Activated naive CD8-positive, alpha-beta T cell treated with anti-CD3 and anti-CD28 coated beads for 36 hours (primary cell): ENCODE measurements at regions not wholly inside any gene's neighbourhood (a gene's known extent, or its start where the extent isn't known, plus 50 kb on each side); places are given as distances from the start of the nearest gene placed in this dataset.

Experiments used
- DNase-seq: peaks from one replicate; pipeline ENCODE4 v3.0.0; 2021
- H3K27ac Mint-ChIP-seq: one replicate; pipeline ENCODE4 v1.8.0; 2022; ENCODE audit warnings: mild to moderate bottlenecking, moderate library complexity, mixed read lengths
- H3K27me3 Mint-ChIP-seq: one replicate; pipeline ENCODE4 v1.8.0; 2022; ENCODE audit warnings: mild to moderate bottlenecking, mixed read lengths
- H3K36me3 Mint-ChIP-seq: one replicate; pipeline ENCODE4 v1.8.0; 2021; ENCODE audit warnings: mild to moderate bottlenecking, mixed read lengths
- H3K4me1 Mint-ChIP-seq: one replicate; pipeline ENCODE4 v1.8.0; 2021; ENCODE audit warnings: mixed read lengths
- H3K4me3 Mint-ChIP-seq: one replicate; pipeline ENCODE4 v1.8.0; 2022; ENCODE audit warnings: mild to moderate bottlenecking, moderate library complexity, mixed read lengths
- H3K9me3 Mint-ChIP-seq: one replicate; pipeline ENCODE4 v1.8.0; 2022; ENCODE audit warnings: mixed read lengths

DNA sequence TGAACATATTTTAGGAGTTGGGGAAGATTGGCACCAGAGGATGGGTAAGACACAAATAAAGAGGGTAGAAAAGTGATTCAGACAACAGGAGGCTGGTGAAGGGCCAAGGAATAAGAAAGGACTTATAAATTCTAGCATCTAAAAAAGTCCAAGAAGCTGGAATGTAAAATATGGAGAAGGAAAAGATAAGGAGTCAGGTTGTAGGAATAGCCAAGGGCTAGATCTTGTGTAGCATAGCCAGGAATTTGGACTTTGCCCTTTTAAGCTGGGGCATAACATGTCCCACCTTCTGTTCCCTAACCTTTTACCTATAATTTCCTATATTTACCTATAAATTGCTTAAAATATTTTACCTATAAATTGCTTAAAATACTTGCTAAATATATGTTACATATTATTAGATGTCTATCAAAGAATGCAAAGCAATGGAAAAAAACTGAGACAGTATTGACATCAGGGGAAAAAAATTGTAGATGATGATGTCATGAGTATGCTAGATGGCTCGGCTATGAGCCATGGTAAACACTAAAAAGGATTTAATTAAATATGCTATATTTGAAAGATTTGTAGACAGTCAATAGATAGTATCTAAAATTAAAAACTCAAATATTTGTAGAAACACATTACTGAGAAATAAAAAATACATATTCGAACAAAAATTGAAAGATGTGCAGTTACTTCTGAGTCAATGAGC is 99.7 kb upstream of the PLEKHG7 start:
- Mint-ChIP-seq H3K27ac (no peak overlapping the region), H3K9me3 (peaks cover 25% of the 10 kb centered on the region), H3K27me3 (no peaks in the 10 kb centered on the region), H3K4me1 (peaks cover 12% of the 10 kb centered on the region), H3K4me3 (no peak overlapping the region), H3K36me3 (peaks cover 18% of the 10 kb centered on the region)
- DNase-seq = no peak

DNA sequence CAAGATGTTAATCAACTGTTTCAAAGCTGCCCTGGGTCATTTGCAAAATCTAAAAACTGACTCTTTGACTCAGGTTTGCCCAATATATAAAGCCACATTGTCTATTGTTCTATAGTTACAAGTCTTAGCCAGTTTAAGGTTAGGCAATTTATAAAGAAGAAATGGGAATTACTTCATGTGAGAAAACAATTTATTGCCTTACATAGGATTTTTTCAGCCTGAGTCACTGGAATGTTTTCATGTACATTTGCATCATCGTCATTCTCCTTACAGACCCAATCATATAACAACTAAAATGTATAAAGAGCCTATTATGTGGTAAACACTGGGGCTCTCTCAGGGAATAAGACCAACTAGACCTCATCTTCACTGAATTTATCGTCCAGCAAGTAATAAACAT is 100.3 kb upstream of the PLEKHG7 start:
- no peak overlapping the region for H3K4me3 Mint-ChIP-seq
- peaks cover 16% of the 10 kb centered on the region for H3K4me1 Mint-ChIP-seq
- no peak for DNase-seq
- H3K27ac Mint-ChIP-seq = no peak overlapping the region
- no peaks in the 10 kb centered on the region for H3K27me3 Mint-ChIP-seq
- peaks cover 18% of the 10 kb centered on the region for H3K36me3 Mint-ChIP-seq
- H3K9me3 Mint-ChIP-seq = peaks cover 25% of the 10 kb centered on the region

DNA sequence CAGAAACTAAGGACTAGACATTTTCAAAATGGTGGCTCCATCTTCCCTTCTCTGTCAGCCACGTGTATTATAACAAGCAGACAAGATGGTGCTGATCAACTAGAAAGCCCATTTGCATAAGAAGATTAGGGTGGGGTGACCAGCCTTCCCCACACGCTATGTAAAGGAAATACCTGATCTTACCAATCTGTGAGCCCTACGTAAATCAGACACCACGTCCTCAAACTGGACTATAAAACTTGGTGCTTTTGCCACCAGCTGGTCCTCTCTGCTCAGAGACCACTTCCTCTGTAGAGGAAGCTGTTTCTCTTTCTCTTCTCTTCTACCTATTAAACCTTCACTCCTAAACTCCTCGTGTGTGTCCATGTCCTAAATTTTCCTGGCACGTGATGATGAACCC is 101.1 kb upstream of the PLEKHG7 start:
- Mint-ChIP-seq H3K27ac (no peak overlapping the region), H3K4me3 (no peak overlapping the region), H3K9me3 (peaks cover 28% of the 10 kb centered on the region), H3K27me3 (no peaks in the 10 kb centered on the region), H3K4me1 (peaks cover 23% of the 10 kb centered on the region), H3K36me3 (peaks cover 18% of the 10 kb centered on the region)
- no peak for DNase-seq

DNA sequence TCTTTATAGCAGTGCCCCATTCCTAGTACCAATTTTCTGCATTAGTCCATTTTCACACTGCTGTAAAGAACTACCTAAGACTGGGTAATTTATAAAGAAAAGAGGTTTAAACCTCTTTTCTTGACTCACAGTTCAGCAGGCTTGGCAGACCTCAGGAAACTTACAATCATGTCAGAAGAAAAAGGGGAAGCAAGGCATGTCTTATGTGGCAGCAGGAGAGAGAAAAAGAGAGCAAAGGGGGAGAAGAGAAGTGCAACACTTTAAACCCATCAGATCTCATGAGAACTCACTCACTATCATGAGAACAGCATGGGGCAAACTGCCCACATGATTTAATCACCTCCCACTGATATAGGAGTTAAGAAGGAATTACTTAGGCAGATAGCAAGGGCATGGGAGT is 101.6 kb upstream of the PLEKHG7 start:
- DNase-seq = no peak
- H3K27ac Mint-ChIP-seq = no peak overlapping the region
- H3K4me1 Mint-ChIP-seq = peaks cover 25% of the 10 kb centered on the region
- peaks cover 18% of the 10 kb centered on the region for H3K36me3 Mint-ChIP-seq
- no peak overlapping the region for H3K4me3 Mint-ChIP-seq
- peaks cover 29% of the 10 kb centered on the region for H3K9me3 Mint-ChIP-seq
- H3K27me3 Mint-ChIP-seq = no peaks in the 10 kb centered on the region

DNA sequence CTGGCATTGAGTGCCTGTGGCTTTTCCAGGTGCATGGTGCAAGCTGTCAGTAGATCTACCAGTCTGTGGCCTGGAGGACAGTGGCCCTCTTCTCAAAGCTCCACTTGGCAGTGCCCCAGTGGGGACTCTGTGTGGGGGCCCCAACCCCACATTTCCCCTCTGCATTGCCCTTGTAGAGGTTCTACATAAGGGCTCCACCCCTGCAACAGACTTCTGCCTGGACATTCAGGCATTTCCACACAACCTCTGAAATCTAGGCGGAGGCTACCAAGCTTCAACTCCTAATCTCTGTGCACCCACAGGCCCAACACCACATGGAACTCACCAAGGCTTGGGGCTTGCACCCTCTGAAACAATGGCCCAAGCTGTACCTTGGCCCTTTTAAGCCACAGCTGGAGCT is 102.7 kb upstream of the PLEKHG7 start:
- Mint-ChIP-seq H3K9me3 (peaks cover 36% of the 10 kb centered on the region), H3K4me1 (peaks cover 32% of the 10 kb centered on the region), H3K27me3 (no peaks in the 10 kb centered on the region), H3K36me3 (peaks cover 24% of the 10 kb centered on the region), H3K4me3 (no peak overlapping the region), H3K27ac (no peak overlapping the region)
- DNase-seq = no peak

DNA sequence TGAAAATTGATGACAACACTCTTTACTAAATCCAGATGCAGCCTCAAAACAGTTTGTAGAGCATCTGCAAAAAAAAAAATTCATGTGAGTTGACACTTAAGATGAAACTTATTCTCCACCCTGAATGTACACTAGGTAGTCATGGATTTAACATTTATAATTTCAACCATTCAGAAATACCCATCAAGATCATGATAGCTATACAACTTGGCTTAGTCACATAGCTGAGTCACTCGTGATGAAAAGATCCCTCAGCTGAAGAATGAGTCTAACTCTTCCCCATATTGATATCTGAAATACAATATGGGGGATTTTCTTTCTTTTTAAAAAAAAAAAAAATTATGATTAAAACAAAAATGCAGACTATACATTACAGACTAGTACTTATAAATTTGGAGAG is 104.8 kb upstream of the PLEKHG7 start:
- peak overlapping the region; percentile 32 for H3K27ac Mint-ChIP-seq
- peaks cover 36% of the 10 kb centered on the region for H3K9me3 Mint-ChIP-seq

DNA sequence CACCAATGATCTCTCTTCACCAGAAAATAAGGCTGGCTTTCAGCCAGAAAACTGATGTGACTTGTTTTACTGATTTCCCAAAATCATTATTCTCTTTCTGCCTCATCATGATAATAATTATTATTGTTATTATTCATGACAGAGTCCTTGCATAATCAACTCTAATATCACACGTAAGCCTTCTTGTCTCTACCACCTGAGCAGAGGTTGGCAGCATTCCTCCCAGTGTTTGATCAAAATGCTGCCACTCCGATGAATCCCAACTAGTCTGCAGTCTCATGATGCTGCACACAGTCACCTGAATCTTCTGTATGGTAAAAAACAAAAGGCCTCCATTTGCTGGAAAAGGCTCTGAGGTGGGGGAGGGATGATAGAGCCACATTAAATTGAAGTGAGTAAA is 105.7 kb upstream of the PLEKHG7 start:
- peaks cover 33% of the 10 kb centered on the region for H3K36me3 Mint-ChIP-seq
- no peak overlapping the region for H3K27ac Mint-ChIP-seq
- no peak overlapping the region for H3K4me3 Mint-ChIP-seq

More for the DNA sequence above, 104.8 kb upstream of the PLEKHG7 start:
- Mint-ChIP-seq H3K27me3 (no peaks in the 10 kb centered on the region), H3K36me3 (peaks cover 30% of the 10 kb centered on the region), H3K4me1 (peaks cover 40% of the 10 kb centered on the region), H3K4me3 (no peak overlapping the region)
- DNase-seq = no peak

DNA sequence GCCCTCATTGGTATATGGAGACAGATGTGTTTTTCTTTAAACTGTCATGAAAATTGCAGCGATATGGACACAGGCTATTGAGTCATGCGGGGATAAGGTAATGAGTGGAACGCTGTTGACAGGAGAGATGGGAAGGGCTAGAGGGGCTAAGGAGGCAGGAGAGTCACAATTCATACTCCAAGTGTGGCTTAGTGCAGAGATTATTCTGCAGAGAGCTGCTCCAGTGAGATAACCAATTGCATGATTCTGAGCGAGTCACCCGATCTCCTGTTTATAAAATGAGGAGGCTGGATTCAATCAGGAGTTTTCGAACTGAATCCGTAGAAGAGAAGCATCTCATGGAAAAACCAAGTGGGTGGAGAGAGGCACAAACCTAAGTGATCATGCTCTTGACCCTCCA is 106.4 kb upstream of the PLEKHG7 start:
- H3K36me3 Mint-ChIP-seq = peaks cover 36% of the 10 kb centered on the region
- no peak overlapping the region for H3K4me3 Mint-ChIP-seq
- peaks cover 41% of the 10 kb centered on the region for H3K9me3 Mint-ChIP-seq
- peaks cover 48% of the 10 kb centered on the region for H3K4me1 Mint-ChIP-seq
- DNase-seq = no peak
- H3K27ac Mint-ChIP-seq = no peak overlapping the region
- H3K27me3 Mint-ChIP-seq = no peaks in the 10 kb centered on the region

More for the DNA sequence above, 105.7 kb upstream of the PLEKHG7 start:
- H3K9me3 Mint-ChIP-seq = peaks cover 39% of the 10 kb centered on the region
- no peak for DNase-seq
- H3K27me3 Mint-ChIP-seq = no peaks in the 10 kb centered on the region
- peaks cover 45% of the 10 kb centered on the region for H3K4me1 Mint-ChIP-seq

DNA sequence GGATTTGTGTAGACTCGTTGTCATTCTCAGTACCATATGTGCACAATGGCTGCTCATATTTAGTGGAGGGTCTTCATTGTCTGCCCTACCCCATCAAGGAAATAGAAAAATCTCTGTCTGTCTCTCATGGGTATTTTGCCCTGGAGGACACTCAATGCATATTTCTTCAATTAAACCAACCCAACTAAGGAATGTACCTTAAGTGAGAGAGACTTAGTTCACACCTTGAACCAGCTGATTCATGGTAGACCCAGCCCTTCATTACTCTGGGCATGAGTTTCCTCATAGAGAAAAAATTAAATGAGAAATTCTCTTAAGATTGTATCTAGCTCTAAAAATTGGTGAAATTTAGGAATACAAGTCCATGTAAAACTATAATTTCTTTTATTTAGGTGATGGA is 107.1 kb upstream of the PLEKHG7 start:
- Mint-ChIP-seq H3K27me3 (no peaks in the 10 kb centered on the region), H3K4me3 (no peak overlapping the region)

DNA sequence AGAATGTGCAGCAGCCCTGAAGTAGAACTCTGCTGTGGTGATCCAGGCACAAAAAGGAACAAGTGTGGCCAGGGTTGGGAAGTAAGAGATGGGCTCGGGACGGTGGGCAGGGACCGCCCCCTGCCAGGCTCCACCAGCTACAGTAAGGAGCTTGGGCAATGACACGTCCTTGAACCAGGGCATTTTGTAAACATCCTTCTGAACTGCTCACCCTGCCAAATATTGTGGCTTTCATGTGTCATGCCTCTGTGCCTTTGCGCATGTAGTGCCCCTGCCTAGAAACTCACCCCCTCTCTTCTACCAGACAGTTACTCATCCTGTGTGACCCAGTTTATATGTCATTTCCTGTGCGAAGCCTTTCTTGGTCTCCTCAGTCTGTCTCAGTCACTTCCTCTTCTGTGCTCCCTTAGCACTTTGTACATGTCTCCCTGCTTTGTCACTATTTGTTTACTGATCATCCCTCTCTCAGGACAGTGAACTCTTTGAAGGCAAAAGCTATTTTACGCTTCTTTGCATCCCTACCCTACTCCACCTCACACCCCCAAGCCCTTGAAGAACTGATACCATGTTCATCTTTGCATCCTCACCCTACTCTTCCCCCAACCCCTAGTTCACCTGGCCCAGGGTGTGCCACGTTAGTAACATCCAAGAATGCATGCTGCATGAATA is 108.9 kb upstream of the PLEKHG7 start:
- H3K4me3 Mint-ChIP-seq = peak overlapping the region; percentile 62
- peak; percentile 65 for DNase-seq
- peaks cover 27% of the 10 kb centered on the region for H3K36me3 Mint-ChIP-seq
- peaks cover 25% of the 10 kb centered on the region for H3K9me3 Mint-ChIP-seq
- H3K27me3 Mint-ChIP-seq = no peaks in the 10 kb centered on the region
- H3K27ac Mint-ChIP-seq = peak overlapping the region; percentile 97
- peaks cover 53% of the 10 kb centered on the region for H3K4me1 Mint-ChIP-seq

More for the DNA sequence above, 107.1 kb upstream of the PLEKHG7 start:
- Mint-ChIP-seq H3K36me3 (peaks cover 33% of the 10 kb centered on the region), H3K9me3 (peaks cover 35% of the 10 kb centered on the region), H3K27ac (peak overlapping the region; percentile 97), H3K4me1 (peaks cover 50% of the 10 kb centered on the region)
- DNase-seq = no peak

DNA sequence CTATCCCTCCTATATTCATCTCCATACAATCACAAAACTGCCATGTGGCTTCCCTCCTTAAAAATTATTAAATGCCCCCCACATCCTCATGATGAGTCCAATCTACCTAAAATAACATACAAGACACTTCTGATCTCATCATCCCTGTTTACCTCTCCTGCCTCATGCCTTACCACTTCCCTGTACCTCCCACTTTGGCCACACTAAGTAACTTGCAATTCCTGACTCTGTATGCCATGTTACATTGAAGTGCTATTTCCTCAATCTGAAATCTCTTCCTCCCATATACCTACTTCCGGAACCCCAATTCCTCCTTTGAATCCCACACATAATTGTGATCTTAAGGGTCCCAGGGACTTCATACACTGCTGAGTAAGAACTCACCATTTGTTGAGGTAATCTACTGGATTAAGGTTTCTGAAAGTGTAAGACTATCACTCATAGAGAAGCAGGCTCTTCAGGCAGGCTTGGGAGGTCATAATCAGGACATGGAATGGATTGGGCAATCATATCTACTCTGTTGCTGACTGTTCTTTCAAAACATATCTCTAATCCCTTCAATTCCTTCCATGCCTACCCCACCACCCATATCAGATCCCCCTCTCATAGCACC is 117.6 kb upstream of the PLEKHG7 start:
- Mint-ChIP-seq H3K27me3 (no peaks in the 10 kb centered on the region), H3K36me3 (peaks cover 2% of the 10 kb centered on the region), H3K4me1 (peaks cover 2% of the 10 kb centered on the region), H3K27ac (no peak overlapping the region), H3K4me3 (no peak overlapping the region), H3K9me3 (peaks cover 14% of the 10 kb centered on the region)
- no peak for DNase-seq

DNA sequence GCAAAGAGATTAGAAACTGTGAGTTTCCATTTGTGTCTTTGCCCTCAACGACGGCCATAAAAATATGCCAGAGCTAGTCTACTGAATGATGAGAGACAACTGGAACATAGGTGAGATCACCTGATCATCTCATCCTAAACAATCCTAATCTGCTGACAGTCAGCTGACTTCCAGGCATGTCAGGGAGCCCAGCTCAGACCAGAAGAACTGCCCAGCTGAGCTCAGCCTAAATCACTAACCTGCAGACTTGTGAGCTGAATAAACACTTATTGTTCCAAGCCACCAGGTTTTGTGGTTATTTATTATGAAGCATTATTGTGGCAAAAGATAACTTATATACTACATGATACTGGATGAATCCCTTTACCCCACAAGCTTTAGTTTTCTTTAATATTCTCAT is 118.9 kb upstream of the PLEKHG7 start:
- no peaks in the 10 kb centered on the region for H3K4me1 Mint-ChIP-seq
- H3K27ac Mint-ChIP-seq = no peak overlapping the region
- peaks cover 14% of the 10 kb centered on the region for H3K9me3 Mint-ChIP-seq
- no peak for DNase-seq
- peaks cover 2% of the 10 kb centered on the region for H3K36me3 Mint-ChIP-seq
- H3K4me3 Mint-ChIP-seq = no peak overlapping the region
- no peaks in the 10 kb centered on the region for H3K27me3 Mint-ChIP-seq

DNA sequence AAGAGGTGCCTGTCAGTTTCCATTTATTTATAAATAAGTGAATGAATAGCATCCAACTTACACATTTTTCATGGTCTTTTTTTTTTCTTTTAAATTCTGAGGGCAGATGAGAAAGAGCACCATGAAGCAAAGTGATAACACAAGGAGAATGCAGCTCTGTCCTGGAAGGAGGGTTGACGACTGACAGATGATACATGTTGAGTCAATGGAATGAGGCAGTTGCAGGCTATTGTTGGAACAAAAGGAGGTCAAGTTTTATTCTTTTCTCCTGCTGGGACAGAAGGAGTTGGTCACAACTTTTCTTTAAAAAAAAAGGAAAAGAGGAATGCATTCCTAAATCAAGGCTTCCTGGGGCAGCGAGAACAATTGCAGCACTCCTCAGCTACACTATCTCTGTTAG is 119.9 kb upstream of the PLEKHG7 start:
- Mint-ChIP-seq H3K4me1 (no peaks in the 10 kb centered on the region), H3K27me3 (no peaks in the 10 kb centered on the region), H3K9me3 (peaks cover 14% of the 10 kb centered on the region), H3K4me3 (no peak overlapping the region), H3K36me3 (peaks cover 2% of the 10 kb centered on the region), H3K27ac (no peak overlapping the region)
- DNase-seq = no peak

DNA sequence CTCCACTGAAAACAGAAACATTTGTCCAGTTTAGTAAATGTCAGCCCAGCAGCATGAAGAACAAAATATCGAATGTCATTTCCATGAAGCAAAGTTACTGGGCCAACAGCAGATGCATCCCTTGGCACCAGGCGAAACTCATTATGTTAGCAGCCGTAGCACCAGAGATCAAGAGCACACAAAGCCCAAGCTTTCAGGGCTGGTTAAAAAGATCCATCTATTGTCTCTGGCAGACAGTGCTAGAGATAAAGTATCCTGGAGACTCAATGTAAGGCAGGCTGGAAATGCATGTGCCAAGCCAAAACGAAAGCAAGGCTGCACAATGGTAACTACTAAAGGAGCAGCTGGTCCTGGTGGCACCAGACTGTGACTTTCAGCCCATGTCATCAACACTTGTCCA is 120.3 kb upstream of the PLEKHG7 start:
- H3K27ac Mint-ChIP-seq = no peak overlapping the region
- H3K36me3 Mint-ChIP-seq = peaks cover 2% of the 10 kb centered on the region
- H3K27me3 Mint-ChIP-seq = no peaks in the 10 kb centered on the region
- H3K4me3 Mint-ChIP-seq = no peak overlapping the region
- DNase-seq = no peak
- no peaks in the 10 kb centered on the region for H3K4me1 Mint-ChIP-seq
- H3K9me3 Mint-ChIP-seq = peaks cover 14% of the 10 kb centered on the region

DNA sequence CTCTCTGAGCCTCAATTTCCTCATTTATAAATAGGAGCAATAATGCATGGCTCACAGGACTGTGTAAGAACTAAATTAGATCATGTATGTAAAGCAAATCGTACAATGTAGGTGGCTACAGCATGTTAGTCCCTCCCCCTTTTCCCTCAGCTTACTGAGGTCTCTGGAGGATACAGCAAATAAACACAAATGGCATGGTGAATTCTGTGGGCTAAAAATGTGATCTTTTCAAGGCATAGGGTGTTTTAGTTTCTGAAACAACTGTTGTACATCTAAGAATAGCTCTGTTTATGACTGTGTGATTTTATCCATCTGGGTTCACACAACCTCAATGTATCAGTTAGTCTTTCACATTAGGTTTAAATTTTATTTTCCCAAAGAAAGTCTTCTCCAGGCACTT is 121.2 kb upstream of the PLEKHG7 start:
- H3K27ac Mint-ChIP-seq = no peak overlapping the region
- no peaks in the 10 kb centered on the region for H3K4me1 Mint-ChIP-seq
- H3K27me3 Mint-ChIP-seq = no peaks in the 10 kb centered on the region
- H3K36me3 Mint-ChIP-seq = peaks cover 2% of the 10 kb centered on the region
- H3K9me3 Mint-ChIP-seq = peaks cover 14% of the 10 kb centered on the region
- no peak for DNase-seq
- no peak overlapping the region for H3K4me3 Mint-ChIP-seq
